ENCODE measurements at regions not wholly inside any gene's neighbourhood (a gene's known extent, or its start where the extent isn't known, plus 50 kb on each side); places are given as distances from the start of the nearest gene placed in this dataset.
"Not testable (repeated sequence)": the region's sequence is repeated elsewhere in the genome, so short reads cannot be mapped to it uniquely, and the experiment has no call there.

- DNase-seq = no peak
Observed at GRCh38 chr10:85045046-85045445, 716.7 kb downstream of the CCSER2 start.

- no peak for DNase-seq
Observed at GRCh38 chr10:85047170-85047834, 718.9 kb downstream of the CCSER2 start.

- DNase-seq = no peak
Observed at GRCh38 chr10:85047979-85048378, 719.6 kb downstream of the CCSER2 start.

GRCh38 chr10:85048644-85049043, 720.3 kb downstream of the CCSER2 start:
- DNase-seq = no peak

GRCh38 chr10:85060944-85061343, 732.6 kb downstream of the CCSER2 start:
- DNase-seq = no peak

- DNase-seq = no peak
Observed at GRCh38 chr10:85061401-85061800, 733.0 kb downstream of the CCSER2 start.

- DNase-seq = no peak
Observed at GRCh38 chr10:85067955-85068354, 739.6 kb downstream of the CCSER2 start.

- no peak for DNase-seq
Observed at GRCh38 chr10:85080934-85081333, 752.5 kb downstream of the CCSER2 start.

- DNase-seq = no peak
Observed at GRCh38 chr10:85098835-85099521, 770.6 kb downstream of the CCSER2 start.

GRCh38 chr10:85100495-85100894, 772.1 kb downstream of the CCSER2 start:
- DNase-seq = no peak

- DNase-seq = peak; percentile 82
Observed at GRCh38 chr10:85105614-85106255, 777.3 kb downstream of the CCSER2 start.

GRCh38 chr10:85111271-85111670, 782.9 kb downstream of the CCSER2 start:
- no peak for DNase-seq

GRCh38 chr10:85124603-85125051, 796.2 kb downstream of the CCSER2 start:
- no peak for DNase-seq

- no peak for DNase-seq
Observed at GRCh38 chr10:85137253-85137652, 808.9 kb downstream of the CCSER2 start.

GRCh38 chr10:85138046-85138445, 809.7 kb downstream of the CCSER2 start:
- no peak for DNase-seq

- no peak for DNase-seq
Observed at GRCh38 chr10:85139124-85139523, 810.7 kb downstream of the CCSER2 start.

GRCh38 chr10:85141520-85141919, 813.1 kb downstream of the CCSER2 start:
- DNase-seq = not testable (repeated sequence)

- no peak for DNase-seq
Observed at GRCh38 chr10:85145966-85146365, 817.6 kb downstream of the CCSER2 start.

GRCh38 chr10:85147346-85148250, 819.2 kb downstream of the CCSER2 start:
- no peak for DNase-seq

- DNase-seq = no peak
Observed at GRCh38 chr10:85148693-85149640, 820.6 kb downstream of the CCSER2 start.

GRCh38 chr10:85149766-85150165, 821.4 kb downstream of the CCSER2 start:
- no peak for DNase-seq

GRCh38 chr10:85151506-85151905, 823.1 kb downstream of the CCSER2 start:
- DNase-seq = no peak

Data from NCI-H82 (cell line).